GM12801 (cell line): ENCODE measurements at regions not wholly inside any gene's neighbourhood (a gene's known extent, or its start where the extent isn't known, plus 50 kb on each side); places are given as distances from the start of the nearest gene placed in this dataset.

Source experiments
- CTCF ChIP-seq: IDR thresholded peaks from one replicate; pipeline ENCODE4 v1.5.1; 2011; ENCODE audit warnings: control low read depth; ENCODE audit not compliant: insufficient read length; ENCODE audit errors: extremely low read depth

- TF ChIP-seq CTCF = no peak
These were observed 232.2 kb upstream of the PKN2 start for GRCh38 chr1:88451856-88452255.

GRCh38 chr1:88453295-88453694 is 230.8 kb upstream of the PKN2 start:
- no peak for TF ChIP-seq CTCF

GRCh38 chr1:88454781-88455180 is 229.3 kb upstream of the PKN2 start:
- TF ChIP-seq CTCF = no peak

GRCh38 chr1:88455621-88456256 is 228.3 kb upstream of the PKN2 start:
- no peak for TF ChIP-seq CTCF

- TF ChIP-seq CTCF = no peak
These were observed 226.9 kb upstream of the PKN2 start for GRCh38 chr1:88457197-88457596.

GRCh38 chr1:88461007-88461406 is 223.1 kb upstream of the PKN2 start:
- TF ChIP-seq CTCF = no peak

GRCh38 chr1:88462096-88462487 is 222.0 kb upstream of the PKN2 start:
- TF ChIP-seq CTCF = no peak
